ENCODE measurements at regions not wholly inside any gene's neighbourhood (a gene's known extent, or its start where the extent isn't known, plus 50 kb on each side); places are given as distances from the start of the nearest gene placed in this dataset.

DNA sequence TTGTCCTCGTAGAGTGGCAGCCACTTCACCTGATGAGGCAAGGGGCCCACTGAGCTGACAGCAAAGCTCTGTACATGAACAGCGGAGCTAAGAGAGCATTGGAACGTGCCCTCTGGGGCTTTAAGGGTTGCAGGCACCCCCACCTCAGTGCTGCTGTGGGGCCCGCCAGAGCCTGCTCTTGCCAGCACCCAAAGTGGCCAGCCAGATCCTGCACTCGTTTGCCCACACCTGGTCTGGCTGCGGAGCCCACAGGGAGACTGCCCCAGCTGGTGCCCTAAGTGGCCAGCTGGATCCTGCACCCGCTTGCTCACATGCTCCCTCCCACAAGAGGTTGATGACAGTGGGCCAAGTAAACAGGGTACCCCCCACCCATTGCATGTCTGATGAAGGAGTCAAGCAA lies 783.4 kb upstream of the MIR17HG start:
- TF ChIP-seq CTCF (IDR thresholded peaks at IDR 0.05) (no peak), ZNF532 (CRISPR knock-in tag; IDR thresholded peaks at IDR 0.05; ENCODE audit: borderline replicate concordance) (no peak), ESRRA (CRISPR knock-in tag; IDR thresholded peaks at IDR 0.05; ENCODE audit: borderline replicate concordance) (no peak), IRF1 (CRISPR knock-in tag; IDR thresholded peaks at IDR 0.05) (no peak), MXD4 (CRISPR knock-in tag; IDR thresholded peaks at IDR 0.05; ENCODE audit: borderline replicate concordance) (no peak), JUN (CRISPR knock-in tag; IDR thresholded peaks at IDR 0.05) (no peak), CREB1 (CRISPR knock-in tag; IDR thresholded peaks at IDR 0.05) (no peak), IRF2 (CRISPR knock-in tag; IDR thresholded peaks at IDR 0.05; ENCODE audit: borderline replicate concordance, low read depth) (no peak)
- TF ChIP-seq, protein P1, sequence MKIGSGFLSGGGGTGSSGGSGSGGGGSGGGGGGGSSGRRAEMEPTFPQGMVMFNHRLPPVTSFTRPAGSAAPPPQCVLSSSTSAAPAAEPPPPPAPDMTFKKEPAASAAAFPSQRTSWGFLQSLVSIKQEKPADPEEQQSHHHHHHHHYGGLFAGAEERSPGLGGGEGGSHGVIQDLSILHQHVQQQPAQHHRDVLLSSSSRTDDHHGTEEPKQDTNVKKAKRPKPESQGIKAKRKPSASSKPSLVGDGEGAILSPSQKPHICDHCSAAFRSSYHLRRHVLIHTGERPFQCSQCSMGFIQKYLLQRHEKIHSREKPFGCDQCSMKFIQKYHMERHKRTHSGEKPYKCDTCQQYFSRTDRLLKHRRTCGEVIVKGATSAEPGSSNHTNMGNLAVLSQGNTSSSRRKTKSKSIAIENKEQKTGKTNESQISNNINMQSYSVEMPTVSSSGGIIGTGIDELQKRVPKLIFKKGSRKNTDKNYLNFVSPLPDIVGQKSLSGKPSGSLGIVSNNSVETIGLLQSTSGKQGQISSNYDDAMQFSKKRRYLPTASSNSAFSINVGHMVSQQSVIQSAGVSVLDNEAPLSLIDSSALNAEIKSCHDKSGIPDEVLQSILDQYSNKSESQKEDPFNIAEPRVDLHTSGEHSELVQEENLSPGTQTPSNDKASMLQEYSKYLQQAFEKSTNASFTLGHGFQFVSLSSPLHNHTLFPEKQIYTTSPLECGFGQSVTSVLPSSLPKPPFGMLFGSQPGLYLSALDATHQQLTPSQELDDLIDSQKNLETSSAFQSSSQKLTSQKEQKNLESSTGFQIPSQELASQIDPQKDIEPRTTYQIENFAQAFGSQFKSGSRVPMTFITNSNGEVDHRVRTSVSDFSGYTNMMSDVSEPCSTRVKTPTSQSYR (CRISPR knock-in tag; IDR thresholded peaks at IDR 0.05): no peak
- TF ChIP-seq, protein P2, sequence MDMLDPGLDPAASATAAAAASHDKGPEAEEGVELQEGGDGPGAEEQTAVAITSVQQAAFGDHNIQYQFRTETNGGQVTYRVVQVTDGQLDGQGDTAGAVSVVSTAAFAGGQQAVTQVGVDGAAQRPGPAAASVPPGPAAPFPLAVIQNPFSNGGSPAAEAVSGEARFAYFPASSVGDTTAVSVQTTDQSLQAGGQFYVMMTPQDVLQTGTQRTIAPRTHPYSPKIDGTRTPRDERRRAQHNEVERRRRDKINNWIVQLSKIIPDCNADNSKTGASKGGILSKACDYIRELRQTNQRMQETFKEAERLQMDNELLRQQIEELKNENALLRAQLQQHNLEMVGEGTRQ (CRISPR knock-in tag; IDR thresholded peaks at IDR 0.05): no peak
